Ovary (tissue), 7 donors: ENCODE measurements at regions not wholly inside any gene's neighbourhood (a gene's known extent, or its start where the extent isn't known, plus 50 kb on each side); places are given as distances from the start of the nearest gene placed in this dataset.
"Not testable (repeated sequence)": the region's sequence is repeated elsewhere in the genome, so short reads cannot be mapped to it uniquely, and the experiment has no call there.

Experiments used
- DNase-seq, 5 donors: peaks; one replicate each; pipeline ENCODE4 v3.0.0-alpha.2; 2019 to 2020
- H3K27ac ChIP-seq, 2 donors: fragments of 200-600 bp; one replicate each; pipeline versions ENCODE4 v1.5.1 to v1.8.0; 2019 to 2022
- H3K27me3 ChIP-seq: fragments of 200-600 bp; one replicate; pipeline ENCODE4 v1.8.0; 2022
- H3K36me3 ChIP-seq: fragments of 200-600 bp; sonication (generic); one replicate; pipeline ENCODE4 v1.5.1; 2019
- H3K4me1 ChIP-seq: one replicate; pipeline ENCODE4 v1.8.1; 2013; ENCODE audit warnings: mild to moderate bottlenecking, moderate library complexity; ENCODE audit not compliant: insufficient read depth
- H3K4me3 ChIP-seq: fragments of 200-600 bp; sonication (generic); one replicate; pipeline ENCODE4 v1.5.1; 2017
- H3K9me3 ChIP-seq, 2 donors: fragments of 200-600 bp in 1 of 2; sonication (generic) in 1 of 2; one replicate each; pipeline versions ENCODE4 v1.5.1 to v1.8.1; 2013 to 2019; ENCODE audit warnings: mild to moderate bottlenecking in 1 of 2, moderate library complexity in 1 of 2
- CTCF ChIP-seq, 3 donors: fragments of 450-650 bp in 2 of 3; fragments of 200-600 bp in 1 of 3; IDR thresholded peaks; one replicate each; pipeline versions ENCODE4 v1.5.1 to v1.8.0; 2016 to 2022; ENCODE audit warnings: antibody characterized with exemption in 3 of 3, mild to moderate bottlenecking in 1 of 3
- EP300 ChIP-seq: sonication (generic); formaldehyde crosslinking; IDR thresholded peaks from one replicate; pipeline ENCODE4 v1.6.1; 2017; ENCODE audit warnings: antibody characterized with exemption
- POLR2A ChIP-seq: fragments of 450-650 bp; IDR thresholded peaks from one replicate; pipeline ENCODE4 v1.6.1; 2017; ENCODE audit warnings: antibody characterized with exemption, mild to moderate bottlenecking, moderate library complexity
- WGBS, 3 donors: extraction: QIAGEN DNeasy Blood & Tissue Kit in 1 of 3; methylation state at CpG; one replicate each; pipeline versions ENCODE4 v1.1.5 to v1.1.7; 2013 to 2017; 5-methylcytosine and 5-hydroxymethylcytosine counted together
- intact Hi-C, 4 donors: fragments of 100-400 bp; cut with DNase I; formaldehyde crosslinking; loops; one replicate each; pipeline versions ENCODE4 v1.11.0 to v1.15.1; 2022 to 2023
- donor health status: DM: no; HTN: no; CAD: no; lungs with moderate emphysema.
- donor health status: DM: no; HTN: no; CAD: no.
- donor health status: Bipolar disorder and iron deficiency.
- donor health status: DM: no; HTN: no; CAD: no.
- donor health status: DM: yes; HTN: yes; CAD: no.

DNA sequence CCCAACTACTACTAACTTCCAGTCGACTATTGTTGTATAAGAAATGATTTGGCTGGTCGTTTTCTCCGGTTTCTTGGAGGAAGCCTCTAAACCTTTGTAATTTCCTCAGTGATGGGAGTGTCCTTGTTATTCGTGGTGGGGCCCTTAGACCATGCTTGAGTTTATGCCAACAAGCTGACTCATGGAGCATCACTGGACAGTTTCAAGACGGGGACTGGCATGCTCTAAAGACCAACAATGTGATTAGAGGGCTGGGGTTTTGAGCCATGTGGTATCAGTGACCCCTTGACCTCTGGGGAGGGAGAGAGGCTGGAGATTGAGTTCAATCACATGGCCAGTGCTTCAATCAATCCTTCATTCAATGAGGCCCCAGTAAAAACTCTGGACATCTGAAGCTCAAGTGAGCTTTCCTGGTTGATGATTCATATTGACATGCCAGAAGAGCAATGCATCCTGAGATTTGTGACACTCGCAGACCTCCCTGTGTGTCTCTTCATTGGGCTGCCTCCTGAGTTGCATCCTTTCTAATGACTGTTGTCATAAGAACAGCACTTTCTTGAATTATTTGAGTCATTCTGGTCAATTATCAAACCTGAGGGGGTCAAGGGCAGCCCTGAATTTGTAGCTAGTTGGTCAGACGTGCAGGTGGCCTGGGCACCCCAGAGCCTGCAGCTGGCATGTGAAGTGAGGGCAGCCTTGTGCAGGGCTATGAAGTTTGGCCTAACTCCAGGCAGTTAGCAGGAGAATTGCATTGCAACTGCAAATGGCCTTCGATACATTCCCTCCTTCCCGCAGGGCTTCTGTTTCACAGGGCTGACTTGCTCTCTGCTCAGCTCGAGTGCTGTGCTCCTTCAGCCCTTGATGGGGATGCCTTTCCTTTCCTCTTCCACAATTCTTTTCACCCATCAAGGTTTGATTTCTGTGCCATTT lies 246.5 kb downstream of the FGF9 start:
- H3K27ac ChIP-seq, result no peak overlapping the region
- no peaks in the 10 kb centered on the region for H3K27me3 ChIP-seq
- intact Hi-C loops, result no loop called here
- no peaks in the 10 kb centered on the region for H3K4me1 ChIP-seq
- no peaks in the 10 kb centered on the region for H3K9me3 ChIP-seq
- DNase-seq, result no peak
- no peaks in the 10 kb centered on the region for H3K36me3 ChIP-seq
- TF ChIP-seq EP300 (no peak), CTCF (IDR thresholded peaks at IDR 0.05) (no peak), POLR2A (no peak)
- WGBS, 3 donors, result 65 to 72% (median 66%) methylated on average over 10 of the region's 10 CpGs
- no peak overlapping the region for H3K4me3 ChIP-seq

DNA sequence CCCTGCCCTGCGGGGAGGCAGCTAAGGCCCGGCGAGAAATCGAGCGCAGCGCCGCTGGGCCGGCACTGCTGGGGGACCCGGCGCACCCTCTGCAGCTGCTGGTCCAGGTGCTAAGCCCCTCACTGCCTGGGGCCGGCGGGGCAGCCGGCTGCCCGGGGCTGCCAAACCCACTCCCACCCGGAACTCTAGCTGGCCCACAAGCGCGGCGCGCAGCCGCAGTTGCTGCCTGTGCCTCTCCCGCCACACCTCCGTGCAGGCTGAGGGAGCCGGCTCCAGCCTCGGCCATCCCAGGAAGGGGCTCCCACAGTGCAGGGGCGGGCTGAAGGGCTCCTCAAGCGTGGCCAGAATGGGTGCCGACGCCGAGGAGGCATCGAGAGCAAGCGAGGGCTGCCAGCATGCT lies 249.9 kb downstream of the FGF9 start:
- DNase-seq, H3K4me1 ChIP-seq, H3K36me3 ChIP-seq, H3K4me3 ChIP-seq, H3K9me3 ChIP-seq, H3K27me3 ChIP-seq, H3K27ac ChIP-seq, intact Hi-C loops: not testable (repeated sequence)
- WGBS, 3 donors, result 87 to 95% (median 91%) methylated on average over 21 to 31 of the region's 31 CpGs

DNA sequence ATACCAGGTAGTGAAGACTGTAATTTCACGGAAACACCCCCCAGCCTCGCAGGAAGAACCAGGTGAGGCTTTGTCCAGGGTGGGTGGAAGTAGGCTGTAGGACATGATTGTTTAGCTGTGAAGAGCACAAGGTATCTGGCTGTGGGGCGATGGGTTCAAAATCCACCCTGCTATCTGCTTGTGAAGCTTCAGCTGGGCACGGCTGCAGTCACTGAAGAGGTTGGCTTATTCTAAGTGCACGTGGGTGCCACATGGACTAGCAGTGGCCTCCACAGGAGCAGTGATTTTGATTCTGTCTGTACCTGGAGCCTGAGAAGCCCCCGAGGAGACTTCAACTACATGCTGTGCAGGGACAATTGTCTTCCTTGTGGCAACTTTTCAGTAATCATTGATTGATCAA lies 254.1 kb downstream of the FGF9 start:
- H3K36me3 ChIP-seq, result no peaks in the 10 kb centered on the region
- 86 to 92% (median 89%) methylated on average over 6 of the region's 6 CpGs for WGBS, 3 donors
- DNase-seq, result no peak
- intact Hi-C loops, result no loop called here
- no peaks in the 10 kb centered on the region for H3K27me3 ChIP-seq
- no peak overlapping the region for H3K27ac ChIP-seq
- H3K9me3 ChIP-seq, result no peaks in the 10 kb centered on the region
- TF ChIP-seq POLR2A (no peak), CTCF (IDR thresholded peaks at IDR 0.05) (no peak), EP300 (no peak)
- H3K4me1 ChIP-seq, result no peaks in the 10 kb centered on the region
- no peak overlapping the region for H3K4me3 ChIP-seq

- Histone ChIP-seq H3K4me3 (no peak overlapping the region), H3K9me3 (no peaks in the 10 kb centered on the region), H3K27me3 (no peaks in the 10 kb centered on the region), H3K36me3 (no peaks in the 10 kb centered on the region), H3K27ac (no peak overlapping the region), H3K4me1 (no peaks in the 10 kb centered on the region)
- WGBS, 3 donors, result 89 to 92% (median 90%) methylated on average over 6 of the region's 6 CpGs
- no peak for DNase-seq
- intact Hi-C loops, result no loop called here
- no peak for TF ChIP-seq CTCF (IDR thresholded peaks at IDR 0.05)
- TF ChIP-seq POLR2A, result no peak
- TF ChIP-seq EP300, result no peak
These were observed 254.8 kb downstream of the FGF9 start for GRCh38 chr13:21925720-21926119.

DNA sequence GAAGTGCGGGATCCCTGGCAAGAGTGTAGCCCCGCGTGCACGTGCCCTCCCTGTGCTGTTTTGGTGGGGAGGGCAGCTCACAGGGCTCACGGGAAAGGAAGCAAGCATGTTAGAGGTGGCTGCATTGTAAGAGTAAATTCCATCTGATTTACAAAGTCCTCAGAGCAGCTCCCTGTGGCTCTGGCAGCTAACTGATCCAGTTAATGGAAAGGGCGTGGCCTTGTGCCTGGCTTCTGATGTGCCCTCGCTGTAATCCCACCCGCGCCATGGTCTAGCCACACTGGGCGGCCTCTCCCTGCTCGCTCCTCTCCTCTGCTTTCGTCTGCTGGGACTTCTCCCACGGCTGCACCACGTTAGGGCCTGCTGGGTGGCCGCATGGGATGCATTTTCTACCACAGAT lies 258.5 kb downstream of the FGF9 start:
- DNase-seq, result no peak
- Histone ChIP-seq H3K27ac (no peak overlapping the region), H3K36me3 (no peaks in the 10 kb centered on the region), H3K4me3 (no peak overlapping the region), H3K4me1 (no peaks in the 10 kb centered on the region), H3K9me3 (no peaks in the 10 kb centered on the region), H3K27me3 (no peaks in the 10 kb centered on the region)
- intact Hi-C loops, result no loop called here
- WGBS, 3 donors, result 82 to 88% (median 82%) methylated on average over 15 of the region's 15 CpGs
- no peak for TF ChIP-seq POLR2A
- TF ChIP-seq EP300, result no peak
- no peak for TF ChIP-seq CTCF (IDR thresholded peaks at IDR 0.05)
